HCT116 (cell line): ENCODE measurements at regions not wholly inside any gene's neighbourhood (a gene's known extent, or its start where the extent isn't known, plus 50 kb on each side); places are given as distances from the start of the nearest gene placed in this dataset.

Source experiments
- ATAC-seq: fragments of 200-7000 bp; cut with Tn5 transposase; 2 replicates; pipeline ENCODE4 v1.9.1; 2020; ENCODE audit warnings: mild to moderate bottlenecking, moderate library complexity
- BruUV-seq: library from RNA; stranded (reverse); fragments of 400-500 nt; replicated peaks from 2 replicates; lab custom pipeline; 2021; lab: Mats Ljungman, UMichigan
- CTCF ChIA-PET: fragments of 300-600 bp; sonication (Branson Sonifier 250); formaldehyde crosslinking; loops from one replicate; lab custom pipeline; 2021; ENCODE audit warnings: antibody characterized with exemption; lab: Charles Lee
- POLR2A ChIA-PET: fragments of 300-600, 350-600 bp; sonication (Branson Sonifier 250); formaldehyde crosslinking; loops from one replicate; lab custom pipeline; 2021; ENCODE audit warnings: antibody characterized with exemption; lab: Charles Lee
- RAD21 ChIA-PET, 2 experiments: fragments of 300-600 bp; sonication (Branson Sonifier 250); formaldehyde crosslinking; loops; one replicate each; lab custom pipeline; 2023; ENCODE audit warnings: low total read pairs in 2 of 2; ENCODE audit not compliant: uncharacterized antibody in 2 of 2, unreplicated experiment in 2 of 2, low non-redundant PET in 1 of 2; lab: Charles Lee
- DNase-seq: peaks from one replicate; pipeline ENCODE4 v3.0.0-alpha.2; 2010; ENCODE audit warnings: low read depth, low spot score
- H2AFZ ChIP-seq: fragments of 200-600 bp; shearing (Covaris generic), sonication (generic); 2 replicates; pipeline ENCODE4 v1.6.1; 2017; ENCODE audit warnings: low read depth, mixed run types, mixed read lengths, antibody characterized with exemption, low read length; ENCODE audit not compliant: poor library complexity, severe bottlenecking
- H3K27ac ChIP-seq: 2 replicates; pipeline ENCODE4 v1.5.1; 2012; ENCODE audit warnings: low read depth, low read length
- H3K27me3 ChIP-seq: fragments of 200-600 bp; sonication (generic); 2 replicates; pipeline ENCODE4 v1.6.1; 2016; ENCODE audit warnings: mixed run types, low read length, mixed read lengths; ENCODE audit not compliant: insufficient read depth
- H3K36me3 ChIP-seq, 2 experiments: fragments of 200-500 bp in 1 of 2; fragments of 200-600 bp in 1 of 2; sonication (Bioruptor generic) in 1 of 2; sonication (generic) in 1 of 2; 2 replicates each; pipeline versions ENCODE4 v1.5.1 to v1.6.1; 2014 to 2016; ENCODE audit warnings: low read length in 2 of 2, inconsistent platforms in 1 of 2, mixed read lengths in 1 of 2, mixed run types in 1 of 2; ENCODE audit not compliant: insufficient read depth in 2 of 2, control insufficient read depth in 1 of 2
- H3K4me1 ChIP-seq, 2 experiments: fragments of 200-600 bp in 1 of 2; sonication (generic) in 1 of 2; 2 replicates each; pipeline versions ENCODE4 v1.5.1 to v1.6.1; 2012 to 2017; ENCODE audit warnings: low read length in 2 of 2, inconsistent platforms in 1 of 2, mild to moderate bottlenecking in 1 of 2, mixed read lengths in 1 of 2, mixed run types in 1 of 2, moderate library complexity in 1 of 2; ENCODE audit not compliant: insufficient read depth in 2 of 2, control insufficient read depth in 1 of 2
- H3K4me2 ChIP-seq: fragments of 200-600 bp; sonication (generic); 2 replicates; pipeline ENCODE4 v1.6.1; 2017; ENCODE audit warnings: mixed run types, low read length, mixed read lengths
- H3K4me3 ChIP-seq, 2 experiments: fragments of 200-600 bp in 1 of 2; sonication (generic) in 1 of 2; replicated peaks in 1 of 2; 2 replicates each; pipeline ENCODE4 v1.5.1; 2011 to 2016; ENCODE audit warnings: low read length in 2 of 2, control low read depth in 1 of 2, low read depth in 1 of 2, mild to moderate bottlenecking in 1 of 2, mixed read lengths in 1 of 2, mixed run types in 1 of 2
- H3K79me2 ChIP-seq: fragments of 200-600 bp; sonication (generic); 2 replicates; pipeline ENCODE4 v1.6.1; 2017; ENCODE audit warnings: mild to moderate bottlenecking, mixed run types, low read length, moderate library complexity, mixed read lengths; ENCODE audit not compliant: insufficient read depth
- H3K9ac ChIP-seq: fragments of 200-600 bp; sonication (generic); 2 replicates; pipeline ENCODE4 v1.6.1; 2016; ENCODE audit warnings: low read length, mixed read lengths
- H3K9me2 ChIP-seq: fragments of 200-600 bp; sonication (generic), shearing (Covaris generic); 2 replicates; pipeline ENCODE4 v1.6.1; 2017; ENCODE audit warnings: mixed run types, mild to moderate bottlenecking, moderate library complexity; ENCODE audit not compliant: insufficient read depth
- H3K9me3 ChIP-seq, 2 experiments: fragments of 200-500 bp in 1 of 2; fragments of 200-600 bp in 1 of 2; sonication (Bioruptor generic) in 1 of 2; sonication (generic) in 1 of 2; 2 replicates each; pipeline ENCODE4 v1.6.1; 2014 to 2017; ENCODE audit warnings: low read length in 2 of 2, mixed read lengths in 2 of 2, inconsistent platforms in 1 of 2, low read depth in 1 of 2, mild to moderate bottlenecking in 1 of 2, mixed run types in 1 of 2, moderate library complexity in 1 of 2; ENCODE audit not compliant: control insufficient read depth in 1 of 2, insufficient read depth in 1 of 2
- H4K20me1 ChIP-seq: fragments of 200-600 bp; sonication (generic), shearing (Covaris generic); 2 replicates; pipeline ENCODE4 v1.6.1; 2017; ENCODE audit warnings: mixed run types, mild to moderate bottlenecking, moderate library complexity; ENCODE audit not compliant: insufficient read depth
- CBX3 ChIP-seq: IDR thresholded peaks from 2 replicates; pipeline ENCODE4 v1.6.1; 2012; ENCODE audit warnings: low read depth
- EGR1 ChIP-seq: IDR thresholded peaks from 2 replicates; pipeline ENCODE4 v1.6.1; 2012; ENCODE audit warnings: low read depth
- EZH2 ChIP-seq: fragments of 200-600 bp; sonication (generic); IDR thresholded peaks from 2 replicates; pipeline ENCODE4 v1.6.1; 2017; ENCODE audit warnings: antibody characterized with exemption, mixed run types
- FOSL1 ChIP-seq: IDR thresholded peaks from 2 replicates; pipeline ENCODE4 v1.6.1; 2012; ENCODE audit warnings: low read depth
- JUND ChIP-seq: IDR thresholded peaks from 2 replicates; pipeline ENCODE4 v1.6.1; 2012
- MAX ChIP-seq: IDR thresholded peaks from 2 replicates; pipeline ENCODE4 v1.6.1; 2012
- POLR2AphosphoS5 ChIP-seq: IDR thresholded peaks from 2 replicates; pipeline ENCODE4 v1.6.1; 2011; ENCODE audit warnings: mild to moderate bottlenecking, low read depth, low read length, moderate library complexity
- RAD21 ChIP-seq: IDR thresholded peaks from 2 replicates; pipeline ENCODE4 v1.6.1; 2012; ENCODE audit warnings: low read depth, mild to moderate bottlenecking
- REST ChIP-seq: IDR thresholded peaks from 2 replicates; pipeline ENCODE4 v1.6.1; 2012; ENCODE audit warnings: low read depth
- SP1 ChIP-seq: IDR thresholded peaks from 2 replicates; pipeline ENCODE4 v1.6.1; 2012; ENCODE audit warnings: low read depth
- SRF ChIP-seq: IDR thresholded peaks from 2 replicates; pipeline ENCODE4 v1.6.1; 2012; ENCODE audit warnings: low read depth
- YY1 ChIP-seq: IDR thresholded peaks from 2 replicates; pipeline ENCODE4 v1.6.1; 2011; ENCODE audit warnings: low read length, low read depth, moderate library complexity, mild to moderate bottlenecking; ENCODE audit not compliant: insufficient replicate concordance; ENCODE audit errors: extremely low read depth
- ZFX ChIP-seq: fragments of 450-650 bp; IDR thresholded peaks from 2 replicates; pipeline ENCODE4 v1.6.1; 2017
- intact Hi-C: fragments of 100-400 bp; cut with micrococcal nuclease; formaldehyde crosslinking; loops from 2 replicates; pipeline ENCODE4 v1.10.0; 2022
- TF ChIP-seq, protein P1 (sequence below): IDR thresholded peaks from 2 replicates; pipeline ENCODE4 v1.6.1; 2012
- TF ChIP-seq, protein P2 (sequence below), 3 experiments: fragments of 200-600 bp in 1 of 3; sonication (generic) in 1 of 3; IDR thresholded peaks in 2 of 3; conservative IDR thresholded peaks in 1 of 3; 2 replicates each; pipeline ENCODE4 v1.5.1; 2012 to 2017; ENCODE audit warnings: low read depth in 2 of 3, low read length in 2 of 3, antibody characterized with exemption in 1 of 3, borderline replicate concordance in 1 of 3, control low read depth in 1 of 3, mild to moderate bottlenecking in 1 of 3, mixed read lengths in 1 of 3, mixed run types in 1 of 3, moderate library complexity in 1 of 3; ENCODE audit not compliant: insufficient read depth in 1 of 3

DNA sequence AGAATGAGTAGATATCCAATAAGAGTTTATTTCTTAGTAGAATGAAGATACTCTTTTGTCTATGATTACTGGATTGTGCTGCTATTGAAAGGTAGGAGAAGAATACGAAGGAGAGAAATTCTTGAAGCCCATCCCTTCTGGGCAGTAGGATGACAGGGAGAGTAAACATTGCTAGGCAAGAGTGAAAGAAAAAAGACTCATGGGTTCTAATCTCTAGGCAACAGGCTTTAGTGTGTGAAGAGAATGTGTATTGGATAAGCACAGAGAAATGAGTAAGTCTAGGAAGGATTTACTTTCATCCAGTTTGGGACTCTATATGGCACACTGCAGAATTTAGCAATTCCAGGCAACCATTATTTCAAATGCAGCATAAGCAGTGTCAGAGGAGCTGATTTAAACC, 216.0 kb downstream of the GABRG2 start (continued):
- TF ChIP-seq, protein P1, sequence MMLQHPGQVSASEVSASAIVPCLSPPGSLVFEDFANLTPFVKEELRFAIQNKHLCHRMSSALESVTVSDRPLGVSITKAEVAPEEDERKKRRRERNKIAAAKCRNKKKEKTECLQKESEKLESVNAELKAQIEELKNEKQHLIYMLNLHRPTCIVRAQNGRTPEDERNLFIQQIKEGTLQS: no peak
- TF ChIP-seq EGR1 (no peak), ZFX (no peak), POLR2AphosphoS5 (no peak)

DNA sequence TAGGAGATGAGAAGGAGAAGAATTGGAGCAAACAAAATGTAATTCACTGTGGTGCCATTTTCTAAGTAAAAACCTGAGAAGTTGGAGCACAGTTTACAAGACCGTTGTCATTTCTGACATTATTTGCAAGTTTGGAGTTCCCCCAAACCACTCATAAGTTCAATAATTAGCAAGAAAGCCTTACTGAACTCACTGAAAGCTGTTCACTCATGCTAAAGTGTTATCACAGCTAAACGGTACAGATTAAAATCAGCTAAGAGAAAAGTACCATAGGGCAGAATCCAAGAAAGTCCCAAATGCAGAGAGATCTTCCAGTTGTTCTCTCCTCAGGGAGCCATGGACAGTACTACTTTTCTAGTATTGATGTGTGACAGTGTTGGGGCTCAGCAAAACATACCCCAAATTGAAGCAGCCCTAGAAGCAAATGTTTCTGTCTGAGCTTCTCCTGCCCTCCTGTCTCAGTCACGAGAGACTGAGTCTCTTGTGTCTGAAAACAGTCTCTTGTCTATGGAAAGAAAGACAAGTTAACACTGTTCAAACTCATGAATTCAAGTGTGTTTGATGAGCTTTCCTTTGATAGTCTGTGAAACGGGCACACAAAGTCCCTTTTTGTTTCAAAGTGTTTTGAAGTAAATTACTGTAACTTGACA, 221.2 kb downstream of the GABRG2 start:
- BruUV-seq: no TSS peak
- Histone ChIP-seq H3K9ac (no peak overlapping the region), H3K9me3 (no peaks in the 10 kb centered on the region), H2AFZ (no peak overlapping the region), H3K79me2 (no peaks in the 10 kb centered on the region), H3K27me3 (no peaks in the 10 kb centered on the region), H3K36me3 (no peaks in the 10 kb centered on the region), H3K4me1 (no peaks in the 10 kb centered on the region), H3K4me3 (no peak overlapping the region), H3K27ac (no peak overlapping the region), H3K9me2 (no peaks in the 10 kb centered on the region), H3K4me2 (no peak overlapping the region), H4K20me1 (no peaks in the 10 kb centered on the region)
- POLR2A ChIA-PET: no interaction called here
- DNase-seq (no peak), ATAC-seq (no peak)
- intact Hi-C loops: no loop called here
- RAD21 ChIA-PET: no interaction called here
- no peak for TF ChIP-seq JUND
- no peak for TF ChIP-seq CBX3
- no peak for TF ChIP-seq FOSL1
- TF ChIP-seq REST: no peak
- no peak for TF ChIP-seq SP1
- no peak for TF ChIP-seq YY1
- TF ChIP-seq, protein P2, sequence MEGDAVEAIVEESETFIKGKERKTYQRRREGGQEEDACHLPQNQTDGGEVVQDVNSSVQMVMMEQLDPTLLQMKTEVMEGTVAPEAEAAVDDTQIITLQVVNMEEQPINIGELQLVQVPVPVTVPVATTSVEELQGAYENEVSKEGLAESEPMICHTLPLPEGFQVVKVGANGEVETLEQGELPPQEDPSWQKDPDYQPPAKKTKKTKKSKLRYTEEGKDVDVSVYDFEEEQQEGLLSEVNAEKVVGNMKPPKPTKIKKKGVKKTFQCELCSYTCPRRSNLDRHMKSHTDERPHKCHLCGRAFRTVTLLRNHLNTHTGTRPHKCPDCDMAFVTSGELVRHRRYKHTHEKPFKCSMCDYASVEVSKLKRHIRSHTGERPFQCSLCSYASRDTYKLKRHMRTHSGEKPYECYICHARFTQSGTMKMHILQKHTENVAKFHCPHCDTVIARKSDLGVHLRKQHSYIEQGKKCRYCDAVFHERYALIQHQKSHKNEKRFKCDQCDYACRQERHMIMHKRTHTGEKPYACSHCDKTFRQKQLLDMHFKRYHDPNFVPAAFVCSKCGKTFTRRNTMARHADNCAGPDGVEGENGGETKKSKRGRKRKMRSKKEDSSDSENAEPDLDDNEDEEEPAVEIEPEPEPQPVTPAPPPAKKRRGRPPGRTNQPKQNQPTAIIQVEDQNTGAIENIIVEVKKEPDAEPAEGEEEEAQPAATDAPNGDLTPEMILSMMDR (IDR thresholded peaks at IDR 0.05 in 2 of 3, conservative IDR thresholded peaks at IDR 0.05 in 1 of 3; ENCODE audit: borderline replicate concordance in 1 of 3, insufficient read depth in 1 of 3, low read depth in 2 of 3, low read length in 2 of 3): no peak
- TF ChIP-seq MAX: no peak
- TF ChIP-seq RAD21: no peak
- TF ChIP-seq EZH2: no peak
- TF ChIP-seq SRF: no peak
- CTCF ChIA-PET: no interaction called here
